HEK293 (cell line): ENCODE measurements at regions not wholly inside any gene's neighbourhood (a gene's known extent, or its start where the extent isn't known, plus 50 kb on each side); places are given as distances from the start of the nearest gene placed in this dataset.

Experiments used
- KLF9 ChIP-seq: fragments of 450-650 bp; formaldehyde crosslinking; IDR thresholded peaks from 2 replicates; pipeline ENCODE4 v1.5.1; 2016; ENCODE audit warnings: missing biosample characterization, missing genetic modification characterization, low read depth
- TF ChIP-seq, protein P1 (sequence below): IDR thresholded peaks from 2 replicates; pipeline ENCODE4 v1.6.1; 2011; ENCODE audit warnings: mild to moderate bottlenecking, low read depth, low read length, borderline replicate concordance
- TF ChIP-seq, protein P2 (sequence below): fragments of 450-650 bp; formaldehyde crosslinking; IDR thresholded peaks from 2 replicates; pipeline ENCODE4 v1.5.1; 2016; ENCODE audit warnings: missing biosample characterization, missing genetic modification characterization

DNA sequence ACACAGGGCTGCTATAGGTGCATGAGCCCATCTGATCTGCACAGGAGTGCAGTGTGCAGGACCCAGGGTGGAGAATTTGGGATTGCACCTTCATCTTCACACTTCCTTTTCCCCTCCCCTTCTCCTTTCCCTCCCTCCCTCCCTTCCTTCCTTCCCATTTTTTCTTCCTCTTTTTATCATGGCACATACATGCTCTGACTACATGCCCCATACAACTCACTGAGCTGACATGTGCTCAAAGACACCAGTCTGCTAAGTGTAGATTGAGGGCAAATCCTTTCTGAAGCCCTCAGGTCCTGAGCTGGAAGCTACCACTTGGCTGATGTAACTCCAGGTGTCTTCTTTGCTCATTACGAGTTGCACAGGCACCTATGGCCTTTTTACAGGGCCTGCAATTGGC lies 365.3 kb upstream of the ZNF32 start:
- TF ChIP-seq, protein P1, sequence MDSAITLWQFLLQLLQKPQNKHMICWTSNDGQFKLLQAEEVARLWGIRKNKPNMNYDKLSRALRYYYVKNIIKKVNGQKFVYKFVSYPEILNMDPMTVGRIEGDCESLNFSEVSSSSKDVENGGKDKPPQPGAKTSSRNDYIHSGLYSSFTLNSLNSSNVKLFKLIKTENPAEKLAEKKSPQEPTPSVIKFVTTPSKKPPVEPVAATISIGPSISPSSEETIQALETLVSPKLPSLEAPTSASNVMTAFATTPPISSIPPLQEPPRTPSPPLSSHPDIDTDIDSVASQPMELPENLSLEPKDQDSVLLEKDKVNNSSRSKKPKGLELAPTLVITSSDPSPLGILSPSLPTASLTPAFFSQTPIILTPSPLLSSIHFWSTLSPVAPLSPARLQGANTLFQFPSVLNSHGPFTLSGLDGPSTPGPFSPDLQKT, result no peak
- TF ChIP-seq, protein P2, sequence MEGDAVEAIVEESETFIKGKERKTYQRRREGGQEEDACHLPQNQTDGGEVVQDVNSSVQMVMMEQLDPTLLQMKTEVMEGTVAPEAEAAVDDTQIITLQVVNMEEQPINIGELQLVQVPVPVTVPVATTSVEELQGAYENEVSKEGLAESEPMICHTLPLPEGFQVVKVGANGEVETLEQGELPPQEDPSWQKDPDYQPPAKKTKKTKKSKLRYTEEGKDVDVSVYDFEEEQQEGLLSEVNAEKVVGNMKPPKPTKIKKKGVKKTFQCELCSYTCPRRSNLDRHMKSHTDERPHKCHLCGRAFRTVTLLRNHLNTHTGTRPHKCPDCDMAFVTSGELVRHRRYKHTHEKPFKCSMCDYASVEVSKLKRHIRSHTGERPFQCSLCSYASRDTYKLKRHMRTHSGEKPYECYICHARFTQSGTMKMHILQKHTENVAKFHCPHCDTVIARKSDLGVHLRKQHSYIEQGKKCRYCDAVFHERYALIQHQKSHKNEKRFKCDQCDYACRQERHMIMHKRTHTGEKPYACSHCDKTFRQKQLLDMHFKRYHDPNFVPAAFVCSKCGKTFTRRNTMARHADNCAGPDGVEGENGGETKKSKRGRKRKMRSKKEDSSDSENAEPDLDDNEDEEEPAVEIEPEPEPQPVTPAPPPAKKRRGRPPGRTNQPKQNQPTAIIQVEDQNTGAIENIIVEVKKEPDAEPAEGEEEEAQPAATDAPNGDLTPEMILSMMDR (tag by site-specific recombination), result no peak
- TF ChIP-seq KLF9 (tag by site-specific recombination), result no peak
